ENCODE measurements at regions not wholly inside any gene's neighbourhood (a gene's known extent, or its start where the extent isn't known, plus 50 kb on each side); places are given as distances from the start of the nearest gene placed in this dataset.

- TF ChIP-seq EZH2 (IDR thresholded peaks at IDR 0.05) (no peak), POLR2AphosphoS5 (IDR thresholded peaks at IDR 0.05; ENCODE audit: borderline replicate concordance, low read depth, low read length) (no peak)
Measured at GRCh38 chr3:53973905-53974304, 82.2 kb upstream of the SELENOK start.
